Bronchial epithelial cell (primary cell): ENCODE measurements at regions not wholly inside any gene's neighbourhood (a gene's known extent, or its start where the extent isn't known, plus 50 kb on each side); places are given as distances from the start of the nearest gene placed in this dataset.

Source experiments
- DNase-seq: peaks from one replicate; pipeline ENCODE4 v3.0.0-alpha.2; 2010; ENCODE audit warnings: low read depth
- FAIRE-seq: peaks from 2 replicates; lab custom pipeline; 2011; peaks lifted over from hg19 to GRCh38; lab: Jason Lieb, UNC
- H3K27me3 ChIP-seq: 2 replicates; pipeline ENCODE4 v1.5.1; 2011; ENCODE audit warnings: low read length; ENCODE audit not compliant: control insufficient read depth, insufficient read depth
- H3K36me3 ChIP-seq: 2 replicates; pipeline ENCODE4 v1.5.1; 2011; ENCODE audit warnings: low read length; ENCODE audit not compliant: control insufficient read depth, insufficient read depth
- H3K4me3 ChIP-seq: 2 replicates; pipeline ENCODE4 v1.5.1; 2011; ENCODE audit warnings: mild to moderate bottlenecking, low read depth, low read length, control low read depth
- TF ChIP-seq, protein P1 (sequence below): IDR thresholded peaks from 2 replicates; pipeline ENCODE4 v1.5.1; 2011; ENCODE audit warnings: mild to moderate bottlenecking, moderate library complexity, low read length, control low read depth, inconsistent platforms; ENCODE audit not compliant: insufficient read depth, severe bottlenecking

DNA sequence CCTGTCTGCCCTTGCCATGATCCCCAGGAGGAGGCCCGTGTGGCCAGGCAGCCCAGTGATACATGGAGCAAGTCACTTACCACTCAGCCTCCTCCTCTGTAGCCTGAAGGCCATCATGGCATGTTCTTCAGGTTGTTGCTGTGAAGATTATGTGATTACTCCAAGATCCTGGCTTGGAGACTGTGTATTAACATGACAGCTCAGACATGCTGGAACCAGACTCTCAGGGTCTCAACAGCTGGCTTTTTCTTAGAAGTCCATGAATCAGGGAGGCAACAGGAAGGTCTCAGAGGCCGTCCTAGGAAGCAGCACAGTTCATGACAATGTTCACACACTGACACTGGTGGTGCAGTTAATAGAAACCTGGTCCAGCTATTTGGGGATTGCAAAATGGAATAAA, 158.6 kb upstream of the TWIST2 start:
- TF ChIP-seq, protein P1, sequence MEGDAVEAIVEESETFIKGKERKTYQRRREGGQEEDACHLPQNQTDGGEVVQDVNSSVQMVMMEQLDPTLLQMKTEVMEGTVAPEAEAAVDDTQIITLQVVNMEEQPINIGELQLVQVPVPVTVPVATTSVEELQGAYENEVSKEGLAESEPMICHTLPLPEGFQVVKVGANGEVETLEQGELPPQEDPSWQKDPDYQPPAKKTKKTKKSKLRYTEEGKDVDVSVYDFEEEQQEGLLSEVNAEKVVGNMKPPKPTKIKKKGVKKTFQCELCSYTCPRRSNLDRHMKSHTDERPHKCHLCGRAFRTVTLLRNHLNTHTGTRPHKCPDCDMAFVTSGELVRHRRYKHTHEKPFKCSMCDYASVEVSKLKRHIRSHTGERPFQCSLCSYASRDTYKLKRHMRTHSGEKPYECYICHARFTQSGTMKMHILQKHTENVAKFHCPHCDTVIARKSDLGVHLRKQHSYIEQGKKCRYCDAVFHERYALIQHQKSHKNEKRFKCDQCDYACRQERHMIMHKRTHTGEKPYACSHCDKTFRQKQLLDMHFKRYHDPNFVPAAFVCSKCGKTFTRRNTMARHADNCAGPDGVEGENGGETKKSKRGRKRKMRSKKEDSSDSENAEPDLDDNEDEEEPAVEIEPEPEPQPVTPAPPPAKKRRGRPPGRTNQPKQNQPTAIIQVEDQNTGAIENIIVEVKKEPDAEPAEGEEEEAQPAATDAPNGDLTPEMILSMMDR: no peak
- H3K27me3 ChIP-seq: no peaks in the 10 kb centered on the region
- FAIRE-seq (peak; percentile 77), DNase-seq (no peak)
- H3K36me3 ChIP-seq: no peaks in the 10 kb centered on the region
- no peak overlapping the region for H3K4me3 ChIP-seq

DNA sequence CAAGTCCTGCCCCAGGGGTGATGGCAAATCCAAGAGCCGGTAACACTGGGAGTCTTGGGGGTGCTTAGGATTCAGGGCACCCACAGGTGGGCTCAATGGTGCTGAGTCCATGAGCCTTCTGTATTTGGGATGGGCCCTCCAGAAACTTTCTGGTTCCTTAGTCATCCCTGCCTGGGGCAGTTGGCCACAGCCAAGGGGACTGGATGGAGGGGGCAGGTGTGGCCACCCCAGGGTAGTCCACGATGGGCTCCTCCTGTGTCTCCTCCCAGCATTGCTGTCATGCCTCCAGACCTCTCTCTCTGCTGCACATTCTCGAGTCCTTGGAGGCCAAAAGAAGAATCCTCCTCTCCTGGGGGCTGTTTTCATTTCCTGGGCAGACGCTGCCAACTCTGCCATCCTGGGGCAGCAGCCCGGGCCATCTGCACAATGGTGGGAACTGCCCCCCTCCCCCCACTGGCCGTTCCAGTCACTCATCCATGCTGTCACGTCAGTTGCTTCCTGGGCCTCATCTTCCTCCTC, 158.0 kb upstream of the TWIST2 start:
- Histone ChIP-seq H3K4me3 (no peak overlapping the region), H3K27me3 (no peaks in the 10 kb centered on the region), H3K36me3 (no peaks in the 10 kb centered on the region)
- FAIRE-seq (no peak), DNase-seq (no peak)
- TF ChIP-seq, protein P1: no peak

DNA sequence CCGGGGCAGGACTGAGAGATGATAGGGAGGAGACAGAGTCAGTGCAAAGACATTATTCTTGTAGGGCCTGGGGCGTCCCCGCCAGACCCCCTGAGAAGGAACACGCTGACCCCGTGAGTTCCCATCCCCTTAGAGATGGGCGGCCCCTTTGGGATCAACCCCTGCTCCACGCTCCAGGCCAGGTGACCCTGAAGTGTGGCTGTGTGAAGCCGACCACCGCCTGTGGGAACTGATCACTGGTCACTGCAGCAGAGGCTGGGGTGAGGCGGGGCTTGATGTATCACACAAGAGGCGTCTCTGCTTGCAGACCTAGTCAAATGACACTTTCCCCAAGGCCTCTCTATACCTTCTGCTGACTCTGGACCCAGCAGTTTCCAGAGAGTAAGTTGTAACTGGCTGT, 157.4 kb upstream of the TWIST2 start:
- no peak for FAIRE-seq
- TF ChIP-seq, protein P1: no peak
- H3K27me3 ChIP-seq: no peaks in the 10 kb centered on the region

DNA sequence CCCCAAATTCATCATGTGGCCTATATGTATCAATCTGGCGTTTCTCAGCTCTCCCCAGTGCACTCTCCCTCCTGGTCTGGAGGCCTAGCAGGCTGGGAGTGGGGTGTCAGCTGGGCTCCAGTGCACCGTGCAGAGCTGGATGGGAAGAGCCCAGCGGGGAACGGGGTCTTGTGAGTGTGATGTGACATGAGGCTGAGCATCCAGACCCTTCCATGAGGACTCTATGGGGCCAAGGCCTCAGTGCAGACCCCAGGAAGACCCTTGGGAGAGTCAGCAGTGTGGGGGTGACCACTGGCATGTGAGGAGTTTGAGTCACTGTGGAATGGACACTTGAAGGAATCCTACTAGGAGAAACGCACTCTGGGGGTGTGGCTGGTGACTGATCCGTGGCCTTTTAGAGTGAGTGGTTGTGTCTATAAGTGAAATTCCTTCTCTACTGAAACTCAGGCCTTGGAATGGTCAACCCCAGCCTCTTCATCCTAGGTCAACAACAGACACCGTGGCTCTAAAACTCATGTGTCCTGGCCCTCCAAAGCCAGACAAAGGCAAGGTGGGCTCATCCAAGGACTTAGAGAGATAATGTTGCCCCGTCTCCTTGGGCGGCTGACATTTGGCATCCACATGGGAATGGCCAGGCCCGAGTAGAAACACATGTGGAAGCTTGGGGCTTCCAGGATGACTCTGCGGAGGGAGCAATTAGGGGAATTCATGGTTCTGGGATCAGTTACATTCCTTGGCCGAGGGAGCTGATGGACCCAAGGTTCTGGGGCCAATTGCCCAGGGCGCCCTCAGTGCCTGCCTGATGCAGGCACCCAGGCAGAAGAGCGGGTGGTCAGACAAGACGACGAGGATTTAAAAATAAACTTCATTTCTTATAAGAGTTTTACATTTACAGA, 156.0 kb upstream of the TWIST2 start:
- Histone ChIP-seq H3K4me3 (no peak overlapping the region), H3K27me3 (no peaks in the 10 kb centered on the region), H3K36me3 (no peaks in the 10 kb centered on the region)
- no peak for DNase-seq
- TF ChIP-seq, protein P1: no peak
- FAIRE-seq: no peak

More for the DNA sequence above, 157.4 kb upstream of the TWIST2 start:
- no peak for DNase-seq
- H3K4me3 ChIP-seq: no peak overlapping the region
- no peaks in the 10 kb centered on the region for H3K36me3 ChIP-seq

DNA sequence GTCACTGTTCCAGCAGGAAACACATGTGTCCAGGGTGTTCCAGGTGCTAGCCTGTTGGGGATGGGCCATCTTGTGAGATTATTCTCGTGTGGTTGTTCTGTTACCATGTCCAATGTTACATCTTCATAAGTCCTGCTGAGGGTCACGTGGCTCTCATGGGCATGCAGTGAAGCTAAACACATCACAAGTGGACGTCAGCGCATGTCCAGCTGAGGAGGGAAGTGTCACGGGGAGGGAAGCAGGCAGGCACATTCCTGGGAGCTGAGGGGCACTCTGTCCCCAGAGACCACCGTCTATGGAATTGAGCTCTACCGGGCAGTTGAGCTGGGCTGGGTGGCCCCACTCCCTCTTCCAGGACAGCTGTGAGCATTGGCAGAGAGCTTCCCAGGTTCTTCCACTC, 155.3 kb upstream of the TWIST2 start:
- Histone ChIP-seq H3K4me3 (no peak overlapping the region), H3K36me3 (no peaks in the 10 kb centered on the region), H3K27me3 (no peaks in the 10 kb centered on the region)
- TF ChIP-seq, protein P1: no peak
- FAIRE-seq: no peak
- DNase-seq: no peak
